Neural cell (in vitro differentiated cells): ENCODE measurements at regions not wholly inside any gene's neighbourhood (a gene's known extent, or its start where the extent isn't known, plus 50 kb on each side); places are given as distances from the start of the nearest gene placed in this dataset.

Experiments used
- H2AFZ ChIP-seq: fragments of 200-600, 300-800 bp; sonication (generic), shearing (Covaris generic); 2 replicates; pipeline ENCODE4 v1.6.0; 2014; ENCODE audit warnings: low read depth, mild to moderate bottlenecking, antibody characterized with exemption, low read length, moderate library complexity
- H3F3A ChIP-seq: fragments of 200-600 bp; shearing (Covaris generic); 2 replicates; pipeline ENCODE4 v1.6.1; 2016; ENCODE audit warnings: mild to moderate bottlenecking, moderate library complexity, mixed read lengths, antibody characterized with exemption, low read length; ENCODE audit not compliant: insufficient read depth, poor library complexity, severe bottlenecking
- H3K27ac ChIP-seq: fragments of 200-600, 300-800 bp; sonication (generic), shearing (Covaris generic); 2 replicates; pipeline ENCODE4 v1.5.1; 2014; ENCODE audit warnings: mild to moderate bottlenecking, low read length, moderate library complexity
- H3K27me3 ChIP-seq: fragments of 300-800, 200-600 bp; sonication (generic), shearing (Covaris generic); 2 replicates; pipeline ENCODE4 v1.6.0; 2014; ENCODE audit warnings: mild to moderate bottlenecking, low read depth, low read length, moderate library complexity; ENCODE audit not compliant: insufficient read depth
- H3K36me3 ChIP-seq: fragments of 300-800, 200-600 bp; sonication (generic), shearing (Covaris generic); 2 replicates; pipeline ENCODE4 v1.5.1; 2014; ENCODE audit warnings: mild to moderate bottlenecking, antibody characterized with exemption, low read length, moderate library complexity; ENCODE audit not compliant: insufficient read depth
- H3K4me2 ChIP-seq: fragments of 300-800, 200-600 bp; sonication (generic), shearing (Covaris generic); 2 replicates; pipeline ENCODE4 v1.6.0; 2014; ENCODE audit warnings: mild to moderate bottlenecking, low read length
- H3K4me3 ChIP-seq: fragments of 300-800, 200-600 bp; sonication (generic), shearing (Covaris generic); 2 replicates; pipeline ENCODE4 v1.5.1; 2014; ENCODE audit warnings: mild to moderate bottlenecking, low read length, moderate library complexity
- H3K79me2 ChIP-seq: fragments of 200-600 bp; shearing (Covaris generic); replicated peaks from 2 replicates; pipeline ENCODE4 v1.6.0; 2014; ENCODE audit warnings: mild to moderate bottlenecking, low read length, moderate library complexity; ENCODE audit not compliant: insufficient read depth
- H3K9ac ChIP-seq: fragments of 300-800, 200-600 bp; sonication (generic), shearing (Covaris generic); 2 replicates; pipeline ENCODE4 v1.6.1; 2016; ENCODE audit warnings: mild to moderate bottlenecking, low read length, mixed read lengths
- H3K9me2 ChIP-seq: fragments of 200-600 bp; shearing (Covaris generic); 2 replicates; pipeline ENCODE4 v1.6.1; 2016; ENCODE audit warnings: mild to moderate bottlenecking, low read length, mixed read lengths; ENCODE audit not compliant: insufficient read depth
- H3K9me3 ChIP-seq: fragments of 200-600, 300-800 bp; sonication (generic), shearing (Covaris generic); 2 replicates; pipeline ENCODE4 v1.6.1; 2016; ENCODE audit warnings: mild to moderate bottlenecking, mixed run types, low read length, moderate library complexity, mixed read lengths
- H4K20me1 ChIP-seq: fragments of 200-600 bp; shearing (Covaris generic); 2 replicates; pipeline ENCODE4 v1.6.1; 2016; ENCODE audit warnings: mild to moderate bottlenecking, mixed run types; ENCODE audit not compliant: insufficient read depth
- CTCF ChIP-seq: fragments of 450-650 bp; IDR thresholded peaks from 2 replicates; pipeline ENCODE4 v1.5.1; 2014; ENCODE audit warnings: antibody characterized with exemption, mild to moderate bottlenecking, moderate library complexity; ENCODE audit not compliant: poor library complexity, severe bottlenecking
- EP300 ChIP-seq: fragments of 450-650 bp; conservative IDR thresholded peaks from 2 replicates; pipeline ENCODE4 v1.6.1; 2014; ENCODE audit warnings: antibody characterized with exemption, mild to moderate bottlenecking, moderate library complexity; ENCODE audit not compliant: poor library complexity, severe bottlenecking
- EZH2 ChIP-seq: fragments of 200-600, 300-800 bp; shearing (Covaris generic), sonication (generic); IDR thresholded peaks from 2 replicates; pipeline ENCODE4 v1.6.1; 2014; ENCODE audit warnings: antibody characterized with exemption, low read length, borderline replicate concordance, mild to moderate bottlenecking; ENCODE audit not compliant: insufficient read depth, poor library complexity, severe bottlenecking
- MXI1 ChIP-seq: fragments of 450-650 bp; conservative IDR thresholded peaks from 2 replicates; pipeline ENCODE4 v1.6.1; 2014; ENCODE audit warnings: antibody characterized with exemption, mild to moderate bottlenecking; ENCODE audit not compliant: poor library complexity, severe bottlenecking
- POLR2AphosphoS5 ChIP-seq: IDR thresholded peaks from 2 replicates; pipeline ENCODE4 v1.6.1; 2012
- RAD21 ChIP-seq: fragments of 450-650 bp; conservative IDR thresholded peaks from 2 replicates; pipeline ENCODE4 v1.6.1; 2014; ENCODE audit warnings: antibody characterized with exemption, mild to moderate bottlenecking, moderate library complexity
- REST ChIP-seq: IDR thresholded peaks from 2 replicates; pipeline ENCODE4 v1.6.1; 2012; ENCODE audit warnings: borderline replicate concordance
- SMC3 ChIP-seq: fragments of 450-650 bp; conservative IDR thresholded peaks from 2 replicates; pipeline ENCODE4 v1.6.1; 2014; ENCODE audit warnings: antibody characterized with exemption, mild to moderate bottlenecking, moderate library complexity; ENCODE audit not compliant: poor library complexity
- TAF1 ChIP-seq: IDR thresholded peaks from 2 replicates; pipeline ENCODE4 v1.6.1; 2012; ENCODE audit warnings: low read depth

- H3K36me3 ChIP-seq = no peaks in the 10 kb centered on the region
These were observed 1194.9 kb downstream of the BRD1 start for GRCh38 chr22:48632646-48633246.

GRCh38 chr22:48631288-48631863, 1196.3 kb downstream of the BRD1 start:
- H4K20me1 ChIP-seq = no peaks in the 10 kb centered on the region
- no peak overlapping the region for H3K4me2 ChIP-seq
- no peak overlapping the region for H3K4me3 ChIP-seq
- H3K9me3 ChIP-seq = no peaks in the 10 kb centered on the region
- H3K27me3 ChIP-seq = no peaks in the 10 kb centered on the region
- no peaks in the 10 kb centered on the region for H3K9me2 ChIP-seq
- H3K9ac ChIP-seq = no peak overlapping the region
- H2AFZ ChIP-seq = no peak overlapping the region
- no peak overlapping the region for H3K27ac ChIP-seq
- H3K36me3 ChIP-seq = no peaks in the 10 kb centered on the region
- no peak for TF ChIP-seq TAF1
- no peak for TF ChIP-seq EP300
- no peak for TF ChIP-seq EZH2
- no peak for TF ChIP-seq CTCF
- no peak for TF ChIP-seq SMC3
- no peak for TF ChIP-seq MXI1
- no peak for TF ChIP-seq POLR2AphosphoS5
- no peak for TF ChIP-seq RAD21
- no peak for TF ChIP-seq REST
- H3F3A ChIP-seq = no peaks in the 10 kb centered on the region
- no peaks in the 10 kb centered on the region for H3K79me2 ChIP-seq

More at GRCh38 chr22:48632646-48633246, 1194.9 kb downstream of the BRD1 start:
- no peak overlapping the region for H2AFZ ChIP-seq
- no peak overlapping the region for H3K4me3 ChIP-seq
- no peak overlapping the region for H3K9ac ChIP-seq
- no peak for TF ChIP-seq MXI1
- no peak for TF ChIP-seq EP300
- no peak for TF ChIP-seq TAF1
- no peak for TF ChIP-seq CTCF
- TF ChIP-seq EZH2 = no peak
- TF ChIP-seq RAD21 = no peak
- no peak for TF ChIP-seq SMC3
- no peak for TF ChIP-seq POLR2AphosphoS5
- no peaks in the 10 kb centered on the region for H3F3A ChIP-seq
- H3K9me2 ChIP-seq = no peaks in the 10 kb centered on the region
- H3K27me3 ChIP-seq = no peaks in the 10 kb centered on the region
- H3K27ac ChIP-seq = no peak overlapping the region
- H3K9me3 ChIP-seq = no peaks in the 10 kb centered on the region
- no peaks in the 10 kb centered on the region for H3K79me2 ChIP-seq
- no peaks in the 10 kb centered on the region for H4K20me1 ChIP-seq
- no peak overlapping the region for H3K4me2 ChIP-seq
